ENCODE measurements at regions not wholly inside any gene's neighbourhood (a gene's known extent, or its start where the extent isn't known, plus 50 kb on each side); places are given as distances from the start of the nearest gene placed in this dataset.
A peak's percentile ranks its signal among the peaks of the same experiment; 100 is the strongest.
"Not testable (repeated sequence)": the region's sequence is repeated elsewhere in the genome, so short reads cannot be mapped to it uniquely, and the experiment has no call there.

- H3K27ac ChIP-seq; POLR2A ChIA-PET; H3K4me3 ChIP-seq; CTCF ChIA-PET; ATAC-seq; FAIRE-seq; H3K4me2 ChIP-seq; DNase-seq (ENCODE audit: low read depth in 1 of 2, low spot score in 1 of 2); H3K4me1 ChIP-seq; H3K9me3 ChIP-seq: not testable (repeated sequence)
- 83% methylated on average over 2 of the region's 18 CpGs for WGBS (ENCODE audit: missing lambda C conversion rate)
These were observed 858.8 kb downstream of the TUBA3C start for GRCh38 chr13:18322821-18323220.

GRCh38 chr13:18319653-18320052, 862.0 kb downstream of the TUBA3C start:
- POLR2A ChIA-PET; H3K4me3 ChIP-seq; H3K9me3 ChIP-seq; H3K4me2 ChIP-seq; CTCF ChIA-PET; H3K27ac ChIP-seq; FAIRE-seq; DNase-seq (ENCODE audit: low read depth in 1 of 2, low spot score in 1 of 2); ATAC-seq; H3K4me1 ChIP-seq: not testable (repeated sequence)

GRCh38 chr13:18303240-18303813, 878.3 kb downstream of the TUBA3C start:
- ATAC-seq; H3K9me3 ChIP-seq; H3K4me2 ChIP-seq; FAIRE-seq; DNase-seq (ENCODE audit: low read depth in 1 of 2, low spot score in 1 of 2); H3K4me3 ChIP-seq; POLR2A ChIA-PET; H3K27ac ChIP-seq; CTCF ChIA-PET; H3K4me1 ChIP-seq: not testable (repeated sequence)
- 48% methylated on average over 5 of the region's 6 CpGs for WGBS (ENCODE audit: missing lambda C conversion rate)

GRCh38 chr13:18300968-18301367, 880.7 kb downstream of the TUBA3C start:
- H3K4me3 ChIP-seq; POLR2A ChIA-PET; H3K9me3 ChIP-seq; H3K27ac ChIP-seq; H3K4me1 ChIP-seq; H3K4me2 ChIP-seq; FAIRE-seq; CTCF ChIA-PET; ATAC-seq; DNase-seq (ENCODE audit: low read depth in 1 of 2, low spot score in 1 of 2): not testable (repeated sequence)
- WGBS (ENCODE audit: missing lambda C conversion rate): no CpG with 5 or more reads among the region's 1 CpG

GRCh38 chr13:18297359-18297758, 884.3 kb downstream of the TUBA3C start:
- peak in 1 of 2 experiments; percentile 52; a peak in 1 of 6 replicates for ATAC-seq
- H3K9me3 ChIP-seq; H3K27ac ChIP-seq; H3K4me1 ChIP-seq; POLR2A ChIA-PET; H3K4me2 ChIP-seq; H3K4me3 ChIP-seq; CTCF ChIA-PET; DNase-seq (ENCODE audit: low read depth in 1 of 2, low spot score in 1 of 2); FAIRE-seq: not testable (repeated sequence)
- WGBS (ENCODE audit: missing lambda C conversion rate): 96% methylated on average over 30 of the region's 48 CpGs

- WGBS (ENCODE audit: missing lambda C conversion rate): 62% methylated on average over 4 of the region's 7 CpGs
- FAIRE-seq; ATAC-seq; H3K4me2 ChIP-seq; POLR2A ChIA-PET; H3K9me3 ChIP-seq; CTCF ChIA-PET; H3K4me1 ChIP-seq; H3K4me3 ChIP-seq; DNase-seq (ENCODE audit: low read depth in 1 of 2, low spot score in 1 of 2); H3K27ac ChIP-seq: not testable (repeated sequence)
These were observed 885.0 kb downstream of the TUBA3C start for GRCh38 chr13:18296617-18297016.

GRCh38 chr13:18294311-18294710, 887.3 kb downstream of the TUBA3C start:
- H3K4me1 ChIP-seq; POLR2A ChIA-PET; ATAC-seq; H3K9me3 ChIP-seq; FAIRE-seq; CTCF ChIA-PET; H3K27ac ChIP-seq; H3K4me3 ChIP-seq; DNase-seq (ENCODE audit: low read depth in 1 of 2, low spot score in 1 of 2); H3K4me2 ChIP-seq: not testable (repeated sequence)
- WGBS (ENCODE audit: missing lambda C conversion rate): no CpG with 5 or more reads among the region's 17 CpGs

GRCh38 chr13:18286848-18287247, 894.8 kb downstream of the TUBA3C start:
- H3K9me3 ChIP-seq; DNase-seq (ENCODE audit: low read depth in 1 of 2, low spot score in 1 of 2); H3K4me3 ChIP-seq; H3K4me2 ChIP-seq; H3K4me1 ChIP-seq; FAIRE-seq; POLR2A ChIA-PET; CTCF ChIA-PET; H3K27ac ChIP-seq: not testable (repeated sequence)
- 4% methylated on average over 2 of the region's 2 CpGs for WGBS (ENCODE audit: missing lambda C conversion rate)
- ATAC-seq: peak; percentile 83 to 93

GRCh38 chr13:18285663-18286062, 896.0 kb downstream of the TUBA3C start:
- H3K4me3 ChIP-seq; FAIRE-seq; H3K9me3 ChIP-seq; DNase-seq (ENCODE audit: low read depth in 1 of 2, low spot score in 1 of 2); H3K4me1 ChIP-seq; CTCF ChIA-PET; H3K27ac ChIP-seq; H3K4me2 ChIP-seq; ATAC-seq; POLR2A ChIA-PET: not testable (repeated sequence)
- 25% methylated on average over 2 of the region's 4 CpGs for WGBS (ENCODE audit: missing lambda C conversion rate)

- DNase-seq (ENCODE audit: low read depth in 1 of 2, low spot score in 1 of 2); H3K4me1 ChIP-seq; CTCF ChIA-PET; H3K9me3 ChIP-seq; FAIRE-seq; H3K4me2 ChIP-seq; ATAC-seq; POLR2A ChIA-PET; H3K4me3 ChIP-seq; H3K27ac ChIP-seq: not testable (repeated sequence)
- WGBS (ENCODE audit: missing lambda C conversion rate): 63% methylated on average over 3 of the region's 5 CpGs
These were observed 897.6 kb downstream of the TUBA3C start for GRCh38 chr13:18284040-18284439.

Data from A549 (cell line).